Progenitor cell of endocrine pancreas (in vitro differentiated cells): ENCODE measurements at regions not wholly inside any gene's neighbourhood (a gene's known extent, or its start where the extent isn't known, plus 50 kb on each side); places are given as distances from the start of the nearest gene placed in this dataset.

Experiments
- DNase-seq: peaks from one replicate; pipeline ENCODE4 v3.0.0; 2021; ENCODE audit warnings: low spot score; ENCODE audit not compliant: unreplicated experiment
- H3K27ac Mint-ChIP-seq: 2 replicates; pipeline ENCODE4 v1.8.0; 2021; ENCODE audit warnings: mild to moderate bottlenecking, moderate library complexity, mixed read lengths
- H3K27me3 Mint-ChIP-seq: 2 replicates; pipeline ENCODE4 v1.8.0; 2021; ENCODE audit warnings: mixed read lengths
- H3K36me3 Mint-ChIP-seq: 2 replicates; pipeline ENCODE4 v1.8.0; 2022; ENCODE audit warnings: mixed read lengths; ENCODE audit not compliant: insufficient read depth
- H3K4me1 Mint-ChIP-seq: 2 replicates; pipeline ENCODE4 v1.8.0; 2021; ENCODE audit warnings: low read depth, mixed read lengths
- H3K4me3 Mint-ChIP-seq: 2 replicates; pipeline ENCODE4 v1.8.0; 2021; ENCODE audit warnings: low read depth, mild to moderate bottlenecking, moderate library complexity, mixed read lengths
- H3K9me3 Mint-ChIP-seq: 2 replicates; pipeline ENCODE4 v1.8.0; 2021; ENCODE audit warnings: low read depth, mixed read lengths
- TF ChIP-seq, protein P1 (sequence below): fragments of 200-600 bp; sonication (generic); IDR thresholded peaks from one replicate; pipeline ENCODE4 v1.5.0; 2021; ENCODE audit warnings: antibody characterized with exemption, mild to moderate bottlenecking; ENCODE audit not compliant: unreplicated experiment

DNA sequence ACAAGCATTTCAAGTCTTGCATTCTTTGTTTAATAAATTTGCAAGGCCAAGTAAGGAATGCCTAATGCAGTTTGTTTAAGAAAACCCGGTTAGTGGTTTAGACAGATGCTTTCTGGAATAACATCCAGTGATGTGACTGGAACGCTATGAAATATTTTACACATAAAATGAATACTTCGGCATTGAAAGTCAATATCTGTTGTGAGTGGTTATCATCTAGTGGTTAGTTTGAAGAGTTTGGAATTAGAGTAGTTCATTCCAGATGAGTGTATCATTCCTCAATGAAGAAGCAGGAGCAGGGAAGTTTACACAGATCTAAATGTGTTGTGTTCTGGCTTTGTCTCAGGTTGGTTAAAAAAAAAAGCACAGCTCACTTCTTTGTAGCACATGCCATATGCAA, 608.0 kb upstream of the PIK3C3 start:
- TF ChIP-seq, protein P1, sequence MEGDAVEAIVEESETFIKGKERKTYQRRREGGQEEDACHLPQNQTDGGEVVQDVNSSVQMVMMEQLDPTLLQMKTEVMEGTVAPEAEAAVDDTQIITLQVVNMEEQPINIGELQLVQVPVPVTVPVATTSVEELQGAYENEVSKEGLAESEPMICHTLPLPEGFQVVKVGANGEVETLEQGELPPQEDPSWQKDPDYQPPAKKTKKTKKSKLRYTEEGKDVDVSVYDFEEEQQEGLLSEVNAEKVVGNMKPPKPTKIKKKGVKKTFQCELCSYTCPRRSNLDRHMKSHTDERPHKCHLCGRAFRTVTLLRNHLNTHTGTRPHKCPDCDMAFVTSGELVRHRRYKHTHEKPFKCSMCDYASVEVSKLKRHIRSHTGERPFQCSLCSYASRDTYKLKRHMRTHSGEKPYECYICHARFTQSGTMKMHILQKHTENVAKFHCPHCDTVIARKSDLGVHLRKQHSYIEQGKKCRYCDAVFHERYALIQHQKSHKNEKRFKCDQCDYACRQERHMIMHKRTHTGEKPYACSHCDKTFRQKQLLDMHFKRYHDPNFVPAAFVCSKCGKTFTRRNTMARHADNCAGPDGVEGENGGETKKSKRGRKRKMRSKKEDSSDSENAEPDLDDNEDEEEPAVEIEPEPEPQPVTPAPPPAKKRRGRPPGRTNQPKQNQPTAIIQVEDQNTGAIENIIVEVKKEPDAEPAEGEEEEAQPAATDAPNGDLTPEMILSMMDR: no peak
- Mint-ChIP-seq H3K27ac (no peak overlapping the region), H3K27me3 (no peaks in the 10 kb centered on the region), H3K4me3 (no peak overlapping the region), H3K4me1 (no peaks in the 10 kb centered on the region), H3K9me3 (peaks cover 3% of the 10 kb centered on the region), H3K36me3 (peaks cover 1% of the 10 kb centered on the region)
- DNase-seq: no peak

DNA sequence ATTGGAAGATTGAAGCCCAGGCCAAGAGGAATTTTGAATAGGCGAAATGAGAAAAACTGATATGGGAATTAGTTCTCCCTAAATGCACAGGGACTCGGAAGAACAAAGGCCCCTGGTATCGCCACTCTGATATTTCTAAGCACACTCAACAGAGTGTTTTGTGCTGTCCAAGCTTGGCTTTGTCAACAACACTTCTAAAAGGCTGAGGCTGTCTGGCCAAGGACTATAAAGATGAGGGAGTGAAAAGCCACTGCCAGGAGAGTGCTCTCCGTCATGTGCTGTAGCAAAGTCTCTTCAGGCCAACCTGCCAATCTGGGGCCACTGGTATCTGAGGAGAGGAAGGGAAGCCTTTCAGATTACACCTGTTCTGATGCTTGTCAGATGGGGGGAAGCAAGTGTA, 611.2 kb upstream of the PIK3C3 start:
- peaks cover 1% of the 10 kb centered on the region for H3K36me3 Mint-ChIP-seq
- peak overlapping the region; percentile 29 for H3K27ac Mint-ChIP-seq
- peaks cover 3% of the 10 kb centered on the region for H3K9me3 Mint-ChIP-seq
- H3K4me1 Mint-ChIP-seq: no peaks in the 10 kb centered on the region
- H3K4me3 Mint-ChIP-seq: no peak overlapping the region
- no peaks in the 10 kb centered on the region for H3K27me3 Mint-ChIP-seq
- TF ChIP-seq, protein P1: no peak
- DNase-seq: no peak

DNA sequence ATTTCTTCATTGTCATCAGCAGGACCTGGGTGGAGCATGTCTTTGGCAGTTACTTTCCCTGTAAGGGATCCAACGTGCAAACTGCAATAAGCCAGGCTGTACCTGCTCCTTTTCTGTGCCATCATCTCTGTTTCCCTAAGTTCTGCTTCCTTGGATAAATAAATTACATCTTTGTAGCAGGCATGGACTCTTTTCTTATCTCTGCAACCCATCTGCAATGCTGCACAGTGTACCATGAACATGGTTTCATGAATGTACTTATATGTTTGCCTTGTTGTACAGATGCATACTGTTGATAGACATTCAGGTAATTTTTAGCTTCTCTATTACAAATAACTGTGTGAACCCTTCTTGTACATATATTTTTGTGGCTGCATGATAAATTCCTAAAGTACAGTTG, 616.7 kb upstream of the PIK3C3 start:
- peaks cover 1% of the 10 kb centered on the region for H3K36me3 Mint-ChIP-seq
- TF ChIP-seq, protein P1: no peak
- H3K4me3 Mint-ChIP-seq: no peak overlapping the region
- no peaks in the 10 kb centered on the region for H3K27me3 Mint-ChIP-seq
- H3K27ac Mint-ChIP-seq: no peak overlapping the region
- peaks cover 8% of the 10 kb centered on the region for H3K4me1 Mint-ChIP-seq
- no peak for DNase-seq
- H3K9me3 Mint-ChIP-seq: peaks cover 3% of the 10 kb centered on the region

DNA sequence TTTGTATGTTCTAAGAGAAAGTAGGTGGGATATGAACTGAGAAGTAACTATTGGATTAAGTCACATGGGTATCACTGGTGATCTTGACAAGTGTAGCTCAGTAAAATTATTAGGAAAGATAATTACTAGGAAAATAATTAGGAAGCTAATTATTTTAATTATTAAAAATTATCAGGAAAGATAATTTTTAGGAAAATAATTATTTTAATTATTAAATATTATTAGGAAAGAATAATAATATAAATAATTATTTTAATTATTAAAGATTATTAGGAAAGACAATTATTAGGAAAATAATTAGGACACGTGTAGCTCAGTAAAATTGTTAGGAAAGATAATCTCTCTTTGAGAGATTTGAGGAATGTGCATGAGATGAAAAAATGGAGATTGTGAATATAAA, 623.4 kb upstream of the PIK3C3 start:
- Mint-ChIP-seq H3K36me3 (peaks cover 6% of the 10 kb centered on the region), H3K4me1 (peaks cover 11% of the 10 kb centered on the region), H3K4me3 (no peak overlapping the region), H3K27me3 (no peaks in the 10 kb centered on the region), H3K9me3 (peaks cover 6% of the 10 kb centered on the region), H3K27ac (no peak overlapping the region)
- DNase-seq: no peak
- TF ChIP-seq, protein P1: no peak

DNA sequence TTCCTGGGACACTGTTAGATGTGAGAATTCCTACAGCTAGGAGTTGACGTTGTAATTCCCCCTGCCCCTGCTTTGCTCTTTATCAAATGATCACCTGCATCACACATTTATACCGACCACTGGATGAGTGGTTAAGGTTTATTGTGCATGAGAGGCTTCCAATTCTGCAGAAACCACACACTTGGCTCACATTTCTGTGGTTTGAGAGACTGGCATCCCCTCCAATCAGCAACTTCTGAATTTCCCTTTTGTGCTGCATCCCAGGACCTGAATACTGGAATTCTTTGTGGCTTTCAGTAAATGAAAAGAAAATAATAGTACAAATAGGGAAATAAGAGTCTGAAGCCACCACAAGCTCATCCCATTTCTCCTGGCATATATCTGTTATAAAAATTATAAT, 628.7 kb upstream of the PIK3C3 start:
- Mint-ChIP-seq H3K4me3 (no peak overlapping the region), H3K27me3 (no peaks in the 10 kb centered on the region), H3K9me3 (peaks cover 15% of the 10 kb centered on the region), H3K27ac (no peak overlapping the region), H3K36me3 (peaks cover 11% of the 10 kb centered on the region), H3K4me1 (peaks cover 17% of the 10 kb centered on the region)
- DNase-seq: no peak
- TF ChIP-seq, protein P1: no peak
